ENCODE measurements at regions not wholly inside any gene's neighbourhood (a gene's known extent, or its start where the extent isn't known, plus 50 kb on each side); places are given as distances from the start of the nearest gene placed in this dataset.

GRCh38 chr11:112835591-112836255 is 125.5 kb upstream of the NCAM1 start:
- peaks cover 2% of the 10 kb centered on the region for H3K27me3 Mint-ChIP-seq (ENCODE audit: low read depth)
- H3K36me3 Mint-ChIP-seq = no peaks in the 10 kb centered on the region
- no peak overlapping the region for H3K4me3 Mint-ChIP-seq
- ATAC-seq (no peak), DNase-seq (ENCODE audit: low spot score) (no peak)
- no peak overlapping the region for H3K27ac Mint-ChIP-seq
- ChIA-PET CTCF (interaction anchor here (1.4 to 3.1 kb wide), 3 partner anchors 38 to 247 kb away, joined by 3 to 14 read pairs (median 3); no protein-coding TSS in a partner anchor), POLR2A (interaction anchor here (0.6 kb wide), 1 partner anchor 17 kb away, joined by 4 read pairs; no protein-coding TSS in a partner anchor)
- 0 out of 2 replicates have a peak, but pooled peaks cover 2% of the 10 kb centered on the region for H3K9me3 Mint-ChIP-seq
- peaks cover 7% of the 10 kb centered on the region; the same call in 1 of the 2 replicates for H3K4me1 Mint-ChIP-seq
- TF ChIP-seq ZNF121 (CRISPR knock-in tag; IDR thresholded peaks at IDR 0.05) (no peak), GABPB1 (CRISPR knock-in tag; IDR thresholded peaks at IDR 0.05) (no peak), SP1 (CRISPR knock-in tag; conservative IDR thresholded peaks at IDR 0.05) (no peak), NR1H2 (CRISPR knock-in tag; IDR thresholded peaks at IDR 0.05) (no peak), TEAD4 (CRISPR knock-in tag; IDR thresholded peaks at IDR 0.05) (no peak), OVOL2 (CRISPR knock-in tag; IDR thresholded peaks at IDR 0.05; ENCODE audit: borderline replicate concordance) (no peak), MAX (CRISPR knock-in tag; IDR thresholded peaks at IDR 0.05) (no peak), TEAD1 (CRISPR knock-in tag; IDR thresholded peaks at IDR 0.05) (no peak), ZNF423 (CRISPR knock-in tag; IDR thresholded peaks at IDR 0.05) (no peak), ZNF263 (CRISPR knock-in tag; IDR thresholded peaks at IDR 0.05; ENCODE audit: low read depth) (no peak), NR2C2 (CRISPR knock-in tag; IDR thresholded peaks at IDR 0.05) (no peak), E2F1 (CRISPR knock-in tag; IDR thresholded peaks at IDR 0.05) (no peak), JUN (CRISPR knock-in tag; IDR thresholded peaks at IDR 0.05) (no peak), SMAD3 (CRISPR knock-in tag; IDR thresholded peaks at IDR 0.05; ENCODE audit: borderline replicate concordance) (no peak), RORB (CRISPR knock-in tag; IDR thresholded peaks at IDR 0.05) (no peak), ZNF532 (CRISPR knock-in tag; IDR thresholded peaks at IDR 0.05; ENCODE audit: borderline replicate concordance) (no peak)
- TF ChIP-seq, protein P1, sequence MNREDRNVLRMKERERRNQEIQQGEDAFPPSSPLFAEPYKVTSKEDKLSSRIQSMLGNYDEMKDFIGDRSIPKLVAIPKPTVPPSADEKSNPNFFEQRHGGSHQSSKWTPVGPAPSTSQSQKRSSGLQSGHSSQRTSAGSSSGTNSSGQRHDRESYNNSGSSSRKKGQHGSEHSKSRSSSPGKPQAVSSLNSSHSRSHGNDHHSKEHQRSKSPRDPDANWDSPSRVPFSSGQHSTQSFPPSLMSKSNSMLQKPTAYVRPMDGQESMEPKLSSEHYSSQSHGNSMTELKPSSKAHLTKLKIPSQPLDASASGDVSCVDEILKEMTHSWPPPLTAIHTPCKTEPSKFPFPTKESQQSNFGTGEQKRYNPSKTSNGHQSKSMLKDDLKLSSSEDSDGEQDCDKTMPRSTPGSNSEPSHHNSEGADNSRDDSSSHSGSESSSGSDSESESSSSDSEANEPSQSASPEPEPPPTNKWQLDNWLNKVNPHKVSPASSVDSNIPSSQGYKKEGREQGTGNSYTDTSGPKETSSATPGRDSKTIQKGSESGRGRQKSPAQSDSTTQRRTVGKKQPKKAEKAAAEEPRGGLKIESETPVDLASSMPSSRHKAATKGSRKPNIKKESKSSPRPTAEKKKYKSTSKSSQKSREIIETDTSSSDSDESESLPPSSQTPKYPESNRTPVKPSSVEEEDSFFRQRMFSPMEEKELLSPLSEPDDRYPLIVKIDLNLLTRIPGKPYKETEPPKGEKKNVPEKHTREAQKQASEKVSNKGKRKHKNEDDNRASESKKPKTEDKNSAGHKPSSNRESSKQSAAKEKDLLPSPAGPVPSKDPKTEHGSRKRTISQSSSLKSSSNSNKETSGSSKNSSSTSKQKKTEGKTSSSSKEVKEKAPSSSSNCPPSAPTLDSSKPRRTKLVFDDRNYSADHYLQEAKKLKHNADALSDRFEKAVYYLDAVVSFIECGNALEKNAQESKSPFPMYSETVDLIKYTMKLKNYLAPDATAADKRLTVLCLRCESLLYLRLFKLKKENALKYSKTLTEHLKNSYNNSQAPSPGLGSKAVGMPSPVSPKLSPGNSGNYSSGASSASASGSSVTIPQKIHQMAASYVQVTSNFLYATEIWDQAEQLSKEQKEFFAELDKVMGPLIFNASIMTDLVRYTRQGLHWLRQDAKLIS (CRISPR knock-in tag; IDR thresholded peaks at IDR 0.05; ENCODE audit: borderline replicate concordance) = no peak
- TF ChIP-seq, protein P2, sequence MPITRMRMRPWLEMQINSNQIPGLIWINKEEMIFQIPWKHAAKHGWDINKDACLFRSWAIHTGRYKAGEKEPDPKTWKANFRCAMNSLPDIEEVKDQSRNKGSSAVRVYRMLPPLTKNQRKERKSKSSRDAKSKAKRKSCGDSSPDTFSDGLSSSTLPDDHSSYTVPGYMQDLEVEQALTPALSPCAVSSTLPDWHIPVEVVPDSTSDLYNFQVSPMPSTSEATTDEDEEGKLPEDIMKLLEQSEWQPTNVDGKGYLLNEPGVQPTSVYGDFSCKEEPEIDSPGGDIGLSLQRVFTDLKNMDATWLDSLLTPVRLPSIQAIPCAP (CRISPR knock-in tag; IDR thresholded peaks at IDR 0.05) = no peak
- TF ChIP-seq, protein P3, sequence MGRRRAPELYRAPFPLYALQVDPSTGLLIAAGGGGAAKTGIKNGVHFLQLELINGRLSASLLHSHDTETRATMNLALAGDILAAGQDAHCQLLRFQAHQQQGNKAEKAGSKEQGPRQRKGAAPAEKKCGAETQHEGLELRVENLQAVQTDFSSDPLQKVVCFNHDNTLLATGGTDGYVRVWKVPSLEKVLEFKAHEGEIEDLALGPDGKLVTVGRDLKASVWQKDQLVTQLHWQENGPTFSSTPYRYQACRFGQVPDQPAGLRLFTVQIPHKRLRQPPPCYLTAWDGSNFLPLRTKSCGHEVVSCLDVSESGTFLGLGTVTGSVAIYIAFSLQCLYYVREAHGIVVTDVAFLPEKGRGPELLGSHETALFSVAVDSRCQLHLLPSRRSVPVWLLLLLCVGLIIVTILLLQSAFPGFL (CRISPR knock-in tag; IDR thresholded peaks at IDR 0.05; ENCODE audit: borderline replicate concordance) = no peak
- TF ChIP-seq, protein P4, sequence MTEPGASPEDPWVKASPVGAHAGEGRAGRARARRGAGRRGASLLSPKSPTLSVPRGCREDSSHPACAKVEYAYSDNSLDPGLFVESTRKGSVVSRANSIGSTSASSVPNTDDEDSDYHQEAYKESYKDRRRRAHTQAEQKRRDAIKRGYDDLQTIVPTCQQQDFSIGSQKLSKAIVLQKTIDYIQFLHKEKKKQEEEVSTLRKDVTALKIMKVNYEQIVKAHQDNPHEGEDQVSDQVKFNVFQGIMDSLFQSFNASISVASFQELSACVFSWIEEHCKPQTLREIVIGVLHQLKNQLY (CRISPR knock-in tag; IDR thresholded peaks at IDR 0.05) = no peak

Measured in WTC11 (cell line).